Progenitor cell of endocrine pancreas (in vitro differentiated cells): ENCODE measurements at regions not wholly inside any gene's neighbourhood (a gene's known extent, or its start where the extent isn't known, plus 50 kb on each side); places are given as distances from the start of the nearest gene placed in this dataset.
A peak's percentile ranks its signal among the peaks of the same experiment; 100 is the strongest.

Experiments
- DNase-seq: peaks from one replicate; pipeline ENCODE4 v3.0.0; 2021; ENCODE audit warnings: low spot score; ENCODE audit not compliant: unreplicated experiment
- H3K27ac Mint-ChIP-seq: 2 replicates; pipeline ENCODE4 v1.8.0; 2021; ENCODE audit warnings: mild to moderate bottlenecking, moderate library complexity, mixed read lengths
- H3K27me3 Mint-ChIP-seq: 2 replicates; pipeline ENCODE4 v1.8.0; 2021; ENCODE audit warnings: mixed read lengths
- H3K36me3 Mint-ChIP-seq: 2 replicates; pipeline ENCODE4 v1.8.0; 2022; ENCODE audit warnings: mixed read lengths; ENCODE audit not compliant: insufficient read depth
- H3K4me1 Mint-ChIP-seq: 2 replicates; pipeline ENCODE4 v1.8.0; 2021; ENCODE audit warnings: low read depth, mixed read lengths
- H3K4me3 Mint-ChIP-seq: 2 replicates; pipeline ENCODE4 v1.8.0; 2021; ENCODE audit warnings: low read depth, mild to moderate bottlenecking, moderate library complexity, mixed read lengths
- H3K9me3 Mint-ChIP-seq: 2 replicates; pipeline ENCODE4 v1.8.0; 2021; ENCODE audit warnings: low read depth, mixed read lengths
- CTCF ChIP-seq: fragments of 200-600 bp; sonication (generic); IDR thresholded peaks from one replicate; pipeline ENCODE4 v1.5.0; 2021; ENCODE audit warnings: antibody characterized with exemption, mild to moderate bottlenecking; ENCODE audit not compliant: unreplicated experiment

GRCh38 chrX:143800150-143800549 is 79.6 kb upstream of the SPANXN2 start:
- no peaks in the 10 kb centered on the region for H3K36me3 Mint-ChIP-seq
- no peak for TF ChIP-seq CTCF
- H3K9me3 Mint-ChIP-seq, result peaks cover 14% of the 10 kb centered on the region
- no peak for DNase-seq
- no peak overlapping the region for H3K27ac Mint-ChIP-seq
- no peaks in the 10 kb centered on the region for H3K27me3 Mint-ChIP-seq
- no peaks in the 10 kb centered on the region for H3K4me1 Mint-ChIP-seq
- no peak overlapping the region for H3K4me3 Mint-ChIP-seq

GRCh38 chrX:143788265-143788664 is 67.7 kb upstream of the SPANXN2 start:
- H3K36me3 Mint-ChIP-seq, result no peaks in the 10 kb centered on the region
- no peak overlapping the region for H3K27ac Mint-ChIP-seq
- no peaks in the 10 kb centered on the region for H3K4me1 Mint-ChIP-seq
- no peak for DNase-seq
- peaks cover 19% of the 10 kb centered on the region for H3K9me3 Mint-ChIP-seq
- peak; percentile 57 for TF ChIP-seq CTCF
- no peaks in the 10 kb centered on the region for H3K27me3 Mint-ChIP-seq
- no peak overlapping the region for H3K4me3 Mint-ChIP-seq

- Mint-ChIP-seq H3K27ac (no peak overlapping the region), H3K36me3 (no peaks in the 10 kb centered on the region), H3K27me3 (no peaks in the 10 kb centered on the region), H3K9me3 (peaks cover 17% of the 10 kb centered on the region), H3K4me1 (no peaks in the 10 kb centered on the region), H3K4me3 (no peak overlapping the region)
- DNase-seq, result no peak
- no peak for TF ChIP-seq CTCF
Observed at GRCh38 chrX:143787341-143787740, 66.8 kb upstream of the SPANXN2 start.

GRCh38 chrX:143781103-143781502 is 60.6 kb upstream of the SPANXN2 start:
- no peaks in the 10 kb centered on the region for H3K27me3 Mint-ChIP-seq
- H3K36me3 Mint-ChIP-seq, result peaks cover 2% of the 10 kb centered on the region
- peaks cover 29% of the 10 kb centered on the region for H3K9me3 Mint-ChIP-seq
- DNase-seq, result no peak
- no peaks in the 10 kb centered on the region for H3K4me1 Mint-ChIP-seq
- TF ChIP-seq CTCF, result no peak
- H3K4me3 Mint-ChIP-seq, result no peak overlapping the region
- no peak overlapping the region for H3K27ac Mint-ChIP-seq
